HL-60 (cell line): ENCODE measurements at regions not wholly inside any gene's neighbourhood (a gene's known extent, or its start where the extent isn't known, plus 50 kb on each side); places are given as distances from the start of the nearest gene placed in this dataset.

Experiments used
- DNase-seq, 2 experiments: peaks; one replicate each; pipeline ENCODE4 v3.0.0-alpha.2; 2010 to 2020; ENCODE audit warnings: low read depth in 1 of 2, low spot score in 1 of 2
- H3K27ac ChIP-seq: fragments of 250-450 bp; sonication (Bioruptor Pico); replicated peaks from 2 replicates; pipeline ENCODE4 v1.5.1; 2020; ENCODE audit warnings: mild to moderate bottlenecking, moderate library complexity
- H3K27me3 ChIP-seq: fragments of 250-450 bp; sonication (Bioruptor Pico); 2 replicates; pipeline ENCODE4 v1.5.1; 2021; ENCODE audit warnings: mild to moderate bottlenecking, moderate library complexity; ENCODE audit not compliant: insufficient read depth, poor library complexity, severe bottlenecking
- H3K4me3 ChIP-seq: replicated peaks from 2 replicates; pipeline ENCODE4 v1.5.1; 2011; ENCODE audit warnings: mild to moderate bottlenecking, control low read depth, low read length; ENCODE audit not compliant: insufficient read depth
- CTCF ChIP-seq: IDR thresholded peaks from one replicate; pipeline ENCODE4 v1.5.1; 2011; ENCODE audit warnings: low read length, control low read depth, inconsistent platforms; ENCODE audit not compliant: insufficient read depth
- GABPA ChIP-seq: IDR thresholded peaks from 2 replicates; pipeline ENCODE4 v1.6.1; 2012; ENCODE audit warnings: low read depth
- POLR2AphosphoS5 ChIP-seq: IDR thresholded peaks from 2 replicates; pipeline ENCODE4 v1.6.1; 2012; ENCODE audit warnings: low read depth
- REST ChIP-seq: IDR thresholded peaks from 2 replicates; pipeline ENCODE4 v1.6.1; 2012; ENCODE audit warnings: low read depth; ENCODE audit not compliant: insufficient replicate concordance
- SPI1 ChIP-seq: IDR thresholded peaks from 2 replicates; pipeline ENCODE4 v1.6.1; 2012; ENCODE audit warnings: low read depth, mild to moderate bottlenecking, borderline replicate concordance

- H3K27me3 ChIP-seq, result no peaks in the 10 kb centered on the region
- H3K4me3 ChIP-seq, result no peak overlapping the region
- DNase-seq, result no peak
- TF ChIP-seq REST (no peak), SPI1 (no peak), CTCF (no peak), POLR2AphosphoS5 (no peak), GABPA (no peak)
- H3K27ac ChIP-seq, result no peak overlapping the region
Observed at GRCh38 chr9:86663905-86664304, 283.4 kb downstream of the GAS1 start.

- Histone ChIP-seq H3K27ac (no peak overlapping the region), H3K4me3 (no peak overlapping the region), H3K27me3 (no peaks in the 10 kb centered on the region)
- TF ChIP-seq POLR2AphosphoS5, result no peak
- no peak for TF ChIP-seq SPI1
- TF ChIP-seq GABPA, result no peak
- TF ChIP-seq REST, result no peak
- TF ChIP-seq CTCF, result no peak
- no peak for DNase-seq
Observed at GRCh38 chr9:86662890-86663468, 284.3 kb downstream of the GAS1 start.

GRCh38 chr9:86660146-86660943 lies 287.0 kb downstream of the GAS1 start:
- TF ChIP-seq CTCF, result no peak
- TF ChIP-seq SPI1, result no peak
- no peak for TF ChIP-seq POLR2AphosphoS5
- no peak for TF ChIP-seq GABPA
- TF ChIP-seq REST, result no peak
- Histone ChIP-seq H3K27ac (no peak overlapping the region), H3K4me3 (no peak overlapping the region), H3K27me3 (no peaks in the 10 kb centered on the region)
- no peak for DNase-seq
